Ishikawa (cell line): ENCODE measurements at regions not wholly inside any gene's neighbourhood (a gene's known extent, or its start where the extent isn't known, plus 50 kb on each side); places are given as distances from the start of the nearest gene placed in this dataset.

ENCODE experiments used
- CEBPB ChIP-seq: IDR thresholded peaks from 2 replicates; pipeline ENCODE4 v1.6.1; 2012
- CREB1 ChIP-seq: IDR thresholded peaks from 2 replicates; pipeline ENCODE4 v1.6.1; 2012; ENCODE audit warnings: low read depth
- EGR1 ChIP-seq: IDR thresholded peaks from 2 replicates; pipeline ENCODE4 v1.6.1; 2012
- EP300 ChIP-seq: IDR thresholded peaks from 2 replicates; pipeline ENCODE4 v1.6.1; 2012; ENCODE audit warnings: borderline replicate concordance
- FOXM1 ChIP-seq: IDR thresholded peaks from 2 replicates; pipeline ENCODE4 v1.6.1; 2012; ENCODE audit warnings: low read depth, borderline replicate concordance
- NFIC ChIP-seq: IDR thresholded peaks from 2 replicates; pipeline ENCODE4 v1.6.1; 2012
- RAD21 ChIP-seq: IDR thresholded peaks from 2 replicates; pipeline ENCODE4 v1.6.1; 2012; ENCODE audit warnings: low read depth
- REST ChIP-seq: IDR thresholded peaks from 2 replicates; pipeline ENCODE4 v1.6.1; 2012; ENCODE audit warnings: low read depth, mild to moderate bottlenecking
- TAF1 ChIP-seq: IDR thresholded peaks from 2 replicates; pipeline ENCODE4 v1.6.1; 2012; ENCODE audit warnings: low read depth, mild to moderate bottlenecking
- TCF12 ChIP-seq: IDR thresholded peaks from 2 replicates; pipeline ENCODE4 v1.6.1; 2012; ENCODE audit warnings: low read depth
- TEAD4 ChIP-seq: IDR thresholded peaks from 2 replicates; pipeline ENCODE4 v1.6.1; 2012
- YY1 ChIP-seq: IDR thresholded peaks from 2 replicates; pipeline ENCODE4 v1.6.1; 2012; ENCODE audit warnings: low read depth
- TF ChIP-seq, protein P1 (sequence below): IDR thresholded peaks from 2 replicates; pipeline ENCODE4 v1.6.1; 2012
- TF ChIP-seq, protein P2 (sequence below): IDR thresholded peaks from 2 replicates; pipeline ENCODE4 v1.6.1; 2012

DNA sequence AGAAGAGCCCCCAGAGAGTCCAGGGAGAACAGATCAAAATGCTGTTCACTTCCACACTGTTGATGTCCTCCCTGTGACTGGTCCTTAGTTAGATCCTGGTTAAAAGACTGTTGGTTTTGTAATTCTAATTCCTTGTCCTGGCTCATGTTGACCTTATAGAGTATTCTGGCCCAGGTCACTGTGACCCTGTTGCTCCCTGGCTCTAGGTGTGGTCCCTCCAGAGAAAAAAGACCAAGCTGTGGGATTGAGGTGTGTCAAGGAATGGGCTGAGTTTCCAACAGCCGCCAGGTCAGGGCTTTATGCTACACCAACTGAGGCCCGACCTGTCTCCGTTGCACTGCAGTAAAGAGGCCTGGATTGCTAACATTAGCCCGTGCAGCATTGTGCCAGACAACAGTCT lies 241.0 kb upstream of the MSX2 start:
- TF ChIP-seq, protein P1, sequence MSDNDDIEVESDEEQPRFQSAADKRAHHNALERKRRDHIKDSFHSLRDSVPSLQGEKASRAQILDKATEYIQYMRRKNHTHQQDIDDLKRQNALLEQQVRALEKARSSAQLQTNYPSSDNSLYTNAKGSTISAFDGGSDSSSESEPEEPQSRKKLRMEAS = no peak
- TF ChIP-seq TEAD4 (no peak), YY1 (no peak), EGR1 (no peak), CEBPB (no peak), NFIC (no peak), FOXM1 (no peak), REST (no peak), TAF1 (no peak)
- TF ChIP-seq, protein P2, sequence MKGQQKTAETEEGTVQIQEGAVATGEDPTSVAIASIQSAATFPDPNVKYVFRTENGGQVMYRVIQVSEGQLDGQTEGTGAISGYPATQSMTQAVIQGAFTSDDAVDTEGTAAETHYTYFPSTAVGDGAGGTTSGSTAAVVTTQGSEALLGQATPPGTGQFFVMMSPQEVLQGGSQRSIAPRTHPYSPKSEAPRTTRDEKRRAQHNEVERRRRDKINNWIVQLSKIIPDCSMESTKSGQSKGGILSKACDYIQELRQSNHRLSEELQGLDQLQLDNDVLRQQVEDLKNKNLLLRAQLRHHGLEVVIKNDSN = no peak

DNA sequence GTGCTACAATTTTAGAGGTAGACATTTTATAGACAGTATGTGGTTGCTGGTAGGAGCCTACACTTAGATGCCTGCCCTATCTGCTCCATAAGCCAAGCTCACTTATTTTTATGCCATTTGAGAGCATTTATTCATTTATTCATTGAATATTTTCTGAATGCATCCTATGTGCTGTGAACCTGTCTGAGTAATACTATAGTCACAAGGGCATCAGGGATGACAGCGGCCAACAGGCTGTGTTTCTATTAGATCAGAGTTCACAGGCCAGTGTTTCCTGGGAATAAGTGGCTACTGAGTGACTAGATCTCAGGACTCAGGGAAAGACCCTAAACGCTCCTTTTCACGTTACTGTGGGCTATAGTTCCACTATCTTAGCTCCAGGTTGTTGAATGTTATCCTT lies 235.2 kb upstream of the MSX2 start:
- TF ChIP-seq EGR1 = no peak
- TF ChIP-seq FOXM1 = no peak
- TF ChIP-seq, protein P2 = no peak
- TF ChIP-seq EP300 = no peak
- TF ChIP-seq TEAD4 = no peak
- no peak for TF ChIP-seq YY1
- no peak for TF ChIP-seq REST
- no peak for TF ChIP-seq RAD21
- no peak for TF ChIP-seq TCF12
- TF ChIP-seq CREB1 = no peak
- no peak for TF ChIP-seq NFIC
- no peak for TF ChIP-seq CEBPB

GRCh38 chr5:174489920-174490597 lies 234.3 kb upstream of the MSX2 start:
- TF ChIP-seq EP300 = no peak
- TF ChIP-seq TCF12 = no peak
- TF ChIP-seq REST = no peak

DNA sequence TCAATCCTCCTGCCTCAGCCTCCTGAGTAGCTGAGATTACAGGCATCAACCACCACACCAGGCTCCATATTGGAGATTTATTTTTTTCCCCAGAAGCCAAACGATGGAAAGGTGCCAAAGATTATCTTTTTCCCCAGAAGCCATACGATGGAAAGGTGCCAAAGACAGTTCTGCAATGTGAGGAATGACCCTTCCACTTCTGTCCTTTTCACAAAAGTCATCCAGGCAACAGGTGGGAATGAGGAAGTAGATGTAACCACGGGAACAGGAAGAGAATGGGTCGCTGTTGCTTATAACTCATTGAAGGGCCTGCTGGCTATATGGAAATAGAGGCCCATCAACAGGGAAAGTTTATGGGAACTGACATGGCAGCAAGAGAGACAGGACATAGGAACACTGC lies 233.7 kb upstream of the MSX2 start:
- TF ChIP-seq TEAD4 (no peak), REST (no peak), EP300 (no peak), NFIC (no peak), CEBPB (no peak), TAF1 (no peak), TCF12 (no peak)
- TF ChIP-seq, protein P1 = no peak
